ENCODE measurements at regions not wholly inside any gene's neighbourhood (a gene's known extent, or its start where the extent isn't known, plus 50 kb on each side); places are given as distances from the start of the nearest gene placed in this dataset.

GRCh38 chr3:188947401-188948280 is 224.1 kb upstream of the TPRG1 start:
- TF ChIP-seq CTCF (IDR thresholded peaks at IDR 0.05): peak; percentile 32
- 9% methylated on average over 34 of the region's 48 CpGs for WGBS (ENCODE audit: insufficient coverage)
- Histone ChIP-seq H3K9me3 (replicated peaks in 1 of 2; ENCODE audit: control insufficient read depth in 1 of 2, insufficient read depth in 1 of 2, low read length in 2 of 2) (no peaks in the 10 kb centered on the region), H3K4me2 (replicated peaks; ENCODE audit: extremely low read depth, low read length, poor library complexity, severe bottlenecking) (peak overlapping the region; percentile 87), H4K20me1 (ENCODE audit: insufficient read depth, low read length) (no peaks in the 10 kb centered on the region), H3K4me1 (ENCODE audit: control insufficient read depth in 1 of 2, insufficient read depth in 2 of 2, low read length in 2 of 2) (peaks cover 98 to 100% of the 10 kb centered on the region in 2 donors), H3K4me3 (replicated peaks in 1 of 3; ENCODE audit: low read depth in 2 of 3, low read length in 3 of 3) (peak overlapping the region; percentile 51 to 77 (median 70)), H3K9ac (ENCODE audit: insufficient read depth, low read length, poor library complexity, severe bottlenecking) (peak overlapping the region; percentile 85), H3K27ac (ENCODE audit: low read depth in 1 of 2, low read length in 2 of 2) (peak overlapping the region; percentile 97 to 98), H3K36me3 (replicated peaks in 1 of 2; ENCODE audit: control insufficient read depth in 1 of 2, insufficient read depth in 2 of 2, low read length in 2 of 2) (no peaks in the 10 kb centered on the region), H2AFZ (ENCODE audit: insufficient read depth, low read depth, low read length, poor library complexity, severe bottlenecking) (peak overlapping the region; percentile 49), H3K79me2 (ENCODE audit: insufficient read depth, low read length) (peaks cover 50% of the 10 kb centered on the region), H3K27me3 (ENCODE audit: control insufficient read depth in 2 of 2, insufficient read depth in 2 of 2, low read length in 2 of 2) (no peaks in the 10 kb centered on the region)
- Mint-ChIP-seq H3K9me3 (no peaks in the 10 kb centered on the region), H3K27me3 (ENCODE audit: low read depth in 3 of 3) (peaks cover 0 to 2% (median 0%) of the 10 kb centered on the region in 3 donors), H3K4me1 (peaks cover 95% of the 10 kb centered on the region), H3K36me3 (peaks cover 10 to 11% of the 10 kb centered on the region in 2 donors), H3K27ac (peak overlapping the region; percentile 98 to 100 (median 99)), H3K4me3 (peak overlapping the region; percentile 83 to 88)
- DNase-seq: peak; percentile 71 to 87 (median 84)
- intact Hi-C loops (cut with micrococcal nuclease): loop anchor here (1.0 to 10.0 kb wide), 6 partner anchors 35 to 513 kb away; no protein-coding TSS in a partner anchor

GRCh38 chr3:188948281-188948996 is 223.3 kb upstream of the TPRG1 start:
- no peaks in the 10 kb centered on the region for H3K9me3 ChIP-seq (replicated peaks in 1 of 2; ENCODE audit: control insufficient read depth in 1 of 2, insufficient read depth in 1 of 2, low read length in 2 of 2)
- no peaks in the 10 kb centered on the region for H4K20me1 ChIP-seq (ENCODE audit: insufficient read depth, low read length)
- no peak for TF ChIP-seq CTCF (IDR thresholded peaks at IDR 0.05)
- Mint-ChIP-seq H3K9me3 (no peaks in the 10 kb centered on the region), H3K4me3 (peak overlapping the region; percentile 83 to 88), H3K27ac (peak overlapping the region; percentile 98 to 100 (median 99)), H3K36me3 (peaks cover 4 to 10% of the 10 kb centered on the region in 2 donors), H3K4me1 (peaks cover 94% of the 10 kb centered on the region), H3K27me3 (ENCODE audit: low read depth in 3 of 3) (peaks cover 0 to 2% (median 0%) of the 10 kb centered on the region in 3 donors)
- H3K4me1 ChIP-seq (ENCODE audit: control insufficient read depth in 1 of 2, insufficient read depth in 2 of 2, low read length in 2 of 2): peaks cover 91 to 97% of the 10 kb centered on the region in 2 donors
- H3K4me3 ChIP-seq (replicated peaks in 1 of 3; ENCODE audit: low read depth in 2 of 3, low read length in 3 of 3): peak overlapping the region in 1 of 3 experiments; percentile 77
- H3K27me3 ChIP-seq (ENCODE audit: control insufficient read depth in 2 of 2, insufficient read depth in 2 of 2, low read length in 2 of 2): no peaks in the 10 kb centered on the region
- H2AFZ ChIP-seq (ENCODE audit: insufficient read depth, low read depth, low read length, poor library complexity, severe bottlenecking): no peak overlapping the region
- no peaks in the 10 kb centered on the region for H3K36me3 ChIP-seq (replicated peaks in 1 of 2; ENCODE audit: control insufficient read depth in 1 of 2, insufficient read depth in 2 of 2, low read length in 2 of 2)
- H3K79me2 ChIP-seq (ENCODE audit: insufficient read depth, low read length): peaks cover 42% of the 10 kb centered on the region
- peak in 2 of 3 donors; percentile 76 to 91 for DNase-seq
- peak overlapping the region; percentile 87 for H3K4me2 ChIP-seq (replicated peaks; ENCODE audit: extremely low read depth, low read length, poor library complexity, severe bottlenecking)
- WGBS (ENCODE audit: insufficient coverage): 76% methylated on average over 7 of the region's 10 CpGs
- H3K27ac ChIP-seq (ENCODE audit: low read depth in 1 of 2, low read length in 2 of 2): peak overlapping the region; percentile 97 to 98
- intact Hi-C loops (cut with micrococcal nuclease): loop anchor here (1.0 to 10.0 kb wide), 6 partner anchors 36 to 514 kb away; no protein-coding TSS in a partner anchor
- peak overlapping the region; percentile 85 for H3K9ac ChIP-seq (ENCODE audit: insufficient read depth, low read length, poor library complexity, severe bottlenecking)

Measured in CD14-positive monocyte (primary cell).